ENCODE measurements at regions not wholly inside any gene's neighbourhood (a gene's known extent, or its start where the extent isn't known, plus 50 kb on each side); places are given as distances from the start of the nearest gene placed in this dataset.
"Not testable (repeated sequence)": the region's sequence is repeated elsewhere in the genome, so short reads cannot be mapped to it uniquely, and the experiment has no call there.

DNA sequence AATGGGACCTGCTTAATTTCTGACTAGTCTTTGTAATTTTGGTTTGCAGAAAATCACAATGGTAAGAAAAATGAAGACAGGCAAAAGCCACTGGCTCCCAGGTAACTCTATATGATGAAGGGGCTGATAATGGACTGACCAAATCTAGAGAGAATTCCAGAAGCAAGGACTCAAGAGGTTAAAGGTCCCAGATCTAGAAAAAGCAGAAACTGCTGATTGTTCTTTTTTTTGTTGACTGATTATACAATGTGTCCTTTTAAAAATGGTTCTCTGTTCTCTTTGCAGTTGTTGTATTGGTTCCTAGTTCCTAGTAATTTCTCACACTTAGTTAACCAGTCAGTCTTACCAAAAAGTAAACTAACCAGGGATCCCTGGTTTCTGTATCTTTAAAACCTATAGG is 81.4 kb downstream of the PPIAL4C start:
- H4K20me1 ChIP-seq (replicated peaks; ENCODE audit: control insufficient read depth, insufficient read depth, low read length); in situ Hi-C loops (cut with MboI); intact Hi-C loops (cut with micrococcal nuclease); H3K4me3 ChIP-seq; H3K4me2 ChIP-seq (ENCODE audit: insufficient read depth, low read length); H3K4me1 ChIP-seq (replicated peaks in 1 of 2; ENCODE audit: control insufficient read depth in 2 of 2, insufficient read depth in 2 of 2, low read length in 2 of 2); H3K27ac ChIP-seq (ENCODE audit: extremely low read depth, low read depth, low read length); POLR2A ChIA-PET; H3K9me3 ChIP-seq (replicated peaks; ENCODE audit: control insufficient read depth, insufficient read depth, low read depth, low read length); H3K9me1 ChIP-seq (ENCODE audit: control insufficient read depth, insufficient read depth, low read length); H3K36me3 ChIP-seq (ENCODE audit: control insufficient read depth, insufficient read depth, low read length); ATAC-seq; H3K9ac ChIP-seq (ENCODE audit: insufficient read depth in 1 of 2, low read depth in 2 of 2, low read length in 2 of 2); H3K27me3 ChIP-seq (ENCODE audit: control insufficient read depth in 2 of 2, insufficient read depth in 2 of 2, low read length in 2 of 2); H3K79me2 ChIP-seq (ENCODE audit: control insufficient read depth, insufficient read depth, low read length); FAIRE-seq; CTCF ChIA-PET (ENCODE audit: low intra/inter-chr PET ratio); BruUV-seq (replicated peaks); H2AFZ ChIP-seq (ENCODE audit: low read depth, low read length); DNase-seq (ENCODE audit: extremely low read depth in 1 of 4, low spot score in 3 of 4): not testable (repeated sequence)

DNA sequence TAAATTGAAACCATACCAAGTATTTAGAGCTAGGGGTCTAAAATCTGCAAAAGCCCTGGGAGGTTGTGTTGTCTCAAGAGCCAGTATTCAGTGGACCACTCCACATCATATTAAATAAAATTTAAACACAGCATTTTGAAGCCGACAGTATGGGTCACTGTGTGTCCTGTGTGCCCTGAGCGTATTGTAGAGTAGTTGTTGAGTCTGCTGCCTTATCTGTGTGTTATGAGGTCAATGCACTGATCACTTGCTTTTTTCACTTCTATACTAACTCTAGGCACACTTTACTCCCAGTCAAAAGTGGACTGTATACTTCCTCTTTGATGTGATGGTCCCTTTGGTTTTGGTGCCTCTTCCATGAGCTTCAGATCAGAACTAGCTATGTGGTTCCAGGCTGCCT is 81.9 kb downstream of the PPIAL4C start:
- H3K9me3 ChIP-seq (replicated peaks; ENCODE audit: control insufficient read depth, insufficient read depth, low read depth, low read length); H3K9me1 ChIP-seq (ENCODE audit: control insufficient read depth, insufficient read depth, low read length); CTCF ChIA-PET (ENCODE audit: low intra/inter-chr PET ratio); POLR2A ChIA-PET; in situ Hi-C loops (cut with MboI); H3K9ac ChIP-seq (ENCODE audit: insufficient read depth in 1 of 2, low read depth in 2 of 2, low read length in 2 of 2); H3K79me2 ChIP-seq (ENCODE audit: control insufficient read depth, insufficient read depth, low read length); H3K4me2 ChIP-seq (ENCODE audit: insufficient read depth, low read length); intact Hi-C loops (cut with micrococcal nuclease); H2AFZ ChIP-seq (ENCODE audit: low read depth, low read length); H4K20me1 ChIP-seq (replicated peaks; ENCODE audit: control insufficient read depth, insufficient read depth, low read length); DNase-seq (ENCODE audit: extremely low read depth in 1 of 4, low spot score in 3 of 4); FAIRE-seq; H3K27me3 ChIP-seq (ENCODE audit: control insufficient read depth in 2 of 2, insufficient read depth in 2 of 2, low read length in 2 of 2); BruUV-seq (replicated peaks); H3K4me3 ChIP-seq; H3K27ac ChIP-seq (ENCODE audit: extremely low read depth, low read depth, low read length); H3K4me1 ChIP-seq (replicated peaks in 1 of 2; ENCODE audit: control insufficient read depth in 2 of 2, insufficient read depth in 2 of 2, low read length in 2 of 2); ATAC-seq; H3K36me3 ChIP-seq (ENCODE audit: control insufficient read depth, insufficient read depth, low read length): not testable (repeated sequence)
- WGBS (ENCODE audit: insufficient coverage, low coverage, missing lambda C conversion rate) = 0% methylated on average over 2 of the region's 2 CpGs

DNA sequence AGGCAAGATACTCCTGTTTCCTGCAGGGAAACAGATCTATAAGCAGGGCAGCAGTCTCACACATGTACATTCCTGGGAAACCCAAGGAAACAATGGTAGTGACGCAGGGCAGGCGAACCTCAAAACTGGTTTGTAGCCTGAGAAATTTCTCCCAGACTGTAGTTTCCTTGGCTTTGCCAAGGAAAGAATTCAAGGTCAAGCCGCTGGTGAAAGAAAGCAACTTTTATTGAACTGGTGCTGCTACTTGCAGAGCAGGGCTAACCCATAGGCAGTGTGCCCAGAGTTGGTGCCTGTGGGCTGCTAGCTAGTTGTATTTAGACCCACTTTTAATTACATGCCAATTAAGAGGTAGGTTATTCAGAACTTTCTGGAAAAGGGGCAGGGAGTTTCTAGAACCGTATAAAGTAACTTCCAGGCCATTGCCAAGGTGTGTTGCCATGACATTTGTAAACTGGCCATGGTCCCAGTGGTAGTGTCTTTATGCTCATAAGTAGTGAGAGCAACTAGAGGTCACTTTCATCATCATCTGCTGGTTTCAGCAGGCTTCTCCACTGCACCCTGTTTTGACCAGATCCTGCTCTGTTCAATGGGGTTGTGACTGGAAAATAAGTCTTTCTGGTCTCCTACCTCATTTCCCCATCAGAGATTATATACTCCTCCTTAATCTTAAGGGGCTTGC is 89.7 kb downstream of the PPIAL4C start:
- WGBS (ENCODE audit: insufficient coverage, low coverage, missing lambda C conversion rate) = 9% methylated on average over 3 of the region's 4 CpGs
- POLR2A ChIA-PET = not testable (repeated sequence)

DNA sequence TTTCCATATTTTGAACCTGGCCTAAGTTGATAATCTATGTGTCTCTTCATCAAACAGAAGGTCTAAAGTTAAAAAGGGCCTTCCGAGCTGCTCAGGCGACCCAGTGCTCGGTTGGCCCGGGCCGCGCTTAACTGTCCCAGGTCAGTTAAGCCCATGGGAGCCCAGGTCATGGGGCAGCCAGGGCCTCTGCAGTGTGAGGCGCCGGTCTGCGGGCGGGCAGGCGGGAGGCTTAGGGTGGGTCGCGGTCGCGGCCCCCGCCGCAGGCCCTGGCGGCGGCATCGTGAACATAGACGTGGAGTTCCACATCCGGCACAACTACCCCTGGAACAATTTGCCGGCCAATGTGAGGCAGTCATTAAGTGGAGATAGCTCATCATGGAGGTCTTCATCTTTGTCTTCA is 91.3 kb downstream of the PPIAL4C start:
- intact Hi-C loops (cut with micrococcal nuclease) = not testable (repeated sequence)
- 33% methylated on average over 1 of the region's 23 CpGs for WGBS (ENCODE audit: insufficient coverage, low coverage, missing lambda C conversion rate)

More for the DNA sequence above, 89.7 kb downstream of the PPIAL4C start:
- BruUV-seq (replicated peaks); CTCF ChIA-PET (ENCODE audit: low intra/inter-chr PET ratio); H3K27ac ChIP-seq (ENCODE audit: extremely low read depth, low read depth, low read length); H3K4me1 ChIP-seq (replicated peaks in 1 of 2; ENCODE audit: control insufficient read depth in 2 of 2, insufficient read depth in 2 of 2, low read length in 2 of 2); H3K9me1 ChIP-seq (ENCODE audit: control insufficient read depth, insufficient read depth, low read length); H3K79me2 ChIP-seq (ENCODE audit: control insufficient read depth, insufficient read depth, low read length); ATAC-seq; H4K20me1 ChIP-seq (replicated peaks; ENCODE audit: control insufficient read depth, insufficient read depth, low read length); H3K27me3 ChIP-seq (ENCODE audit: control insufficient read depth in 2 of 2, insufficient read depth in 2 of 2, low read length in 2 of 2); DNase-seq (ENCODE audit: extremely low read depth in 1 of 4, low spot score in 3 of 4); FAIRE-seq; in situ Hi-C loops (cut with MboI); H3K36me3 ChIP-seq (ENCODE audit: control insufficient read depth, insufficient read depth, low read length); intact Hi-C loops (cut with micrococcal nuclease); H3K9me3 ChIP-seq (replicated peaks; ENCODE audit: control insufficient read depth, insufficient read depth, low read depth, low read length); H3K9ac ChIP-seq (ENCODE audit: insufficient read depth in 1 of 2, low read depth in 2 of 2, low read length in 2 of 2); H3K4me3 ChIP-seq; H2AFZ ChIP-seq (ENCODE audit: low read depth, low read length); H3K4me2 ChIP-seq (ENCODE audit: insufficient read depth, low read length): not testable (repeated sequence)

More for the DNA sequence above, 91.3 kb downstream of the PPIAL4C start:
- H3K27ac ChIP-seq (ENCODE audit: extremely low read depth, low read depth, low read length); H2AFZ ChIP-seq (ENCODE audit: low read depth, low read length); H3K9me3 ChIP-seq (replicated peaks; ENCODE audit: control insufficient read depth, insufficient read depth, low read depth, low read length); DNase-seq (ENCODE audit: extremely low read depth in 1 of 4, low spot score in 3 of 4); H3K4me3 ChIP-seq; FAIRE-seq; in situ Hi-C loops (cut with MboI); H3K4me2 ChIP-seq (ENCODE audit: insufficient read depth, low read length); H3K4me1 ChIP-seq (replicated peaks in 1 of 2; ENCODE audit: control insufficient read depth in 2 of 2, insufficient read depth in 2 of 2, low read length in 2 of 2); CTCF ChIA-PET (ENCODE audit: low intra/inter-chr PET ratio); H3K27me3 ChIP-seq (ENCODE audit: control insufficient read depth in 2 of 2, insufficient read depth in 2 of 2, low read length in 2 of 2); H3K79me2 ChIP-seq (ENCODE audit: control insufficient read depth, insufficient read depth, low read length); H3K36me3 ChIP-seq (ENCODE audit: control insufficient read depth, insufficient read depth, low read length); BruUV-seq (replicated peaks); POLR2A ChIA-PET; H3K9me1 ChIP-seq (ENCODE audit: control insufficient read depth, insufficient read depth, low read length); H3K9ac ChIP-seq (ENCODE audit: insufficient read depth in 1 of 2, low read depth in 2 of 2, low read length in 2 of 2); H4K20me1 ChIP-seq (replicated peaks; ENCODE audit: control insufficient read depth, insufficient read depth, low read length); ATAC-seq: not testable (repeated sequence)

All from K562 (cell line).